Liver (tissue), 3 donors: ENCODE measurements at regions not wholly inside any gene's neighbourhood (a gene's known extent, or its start where the extent isn't known, plus 50 kb on each side); places are given as distances from the start of the nearest gene placed in this dataset.

Experiments
- CTCF ChIP-seq: fragments of 150-350 bp; IDR thresholded peaks from 2 replicates; pipeline ENCODE4 v1.5.1; 2017; ENCODE audit warnings: improper control_type of control experiment, low read depth, low read length; ENCODE audit not compliant: missing input control
- RAD21 ChIP-seq, 2 donors: IDR thresholded peaks; 2 replicates each; pipeline ENCODE4 v1.6.1; 2016; ENCODE audit warnings: antibody characterized with exemption in 2 of 2, mild to moderate bottlenecking in 2 of 2
- RXRA ChIP-seq, 2 donors: IDR thresholded peaks; 2 replicates each; pipeline ENCODE4 v1.6.1; 2017 to 2018; ENCODE audit warnings: antibody characterized with exemption in 2 of 2, mild to moderate bottlenecking in 1 of 2
- SP1 ChIP-seq: IDR thresholded peaks from 2 replicates; pipeline ENCODE4 v1.6.1; 2018; ENCODE audit warnings: antibody characterized with exemption, mild to moderate bottlenecking
- TAF1 ChIP-seq: conservative IDR thresholded peaks from 2 replicates; pipeline ENCODE4 v1.6.1; 2016; ENCODE audit warnings: antibody characterized with exemption, mild to moderate bottlenecking
- YY1 ChIP-seq: IDR thresholded peaks from 2 replicates; pipeline ENCODE4 v1.6.1; 2016; ENCODE audit warnings: antibody characterized with exemption, mild to moderate bottlenecking
- donor health status: healthy.
- donor health status: healthy.

DNA sequence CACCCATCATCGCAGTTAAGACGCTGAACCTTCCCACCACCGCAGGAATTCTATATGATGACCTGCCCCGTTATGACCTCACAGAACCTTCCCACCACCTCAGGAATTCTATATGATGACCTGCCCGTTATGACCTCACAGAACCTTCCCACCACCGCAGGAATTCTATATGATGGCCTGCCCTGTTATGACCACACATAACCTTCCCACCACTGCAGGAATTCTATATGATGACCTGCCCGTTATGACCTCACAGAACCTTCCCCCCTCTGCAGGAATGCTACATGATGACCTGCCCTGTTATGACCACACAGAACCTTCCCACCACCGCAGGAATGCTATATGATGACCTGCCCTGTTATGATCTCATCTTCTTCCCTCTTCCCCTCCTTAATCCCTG, 64.3 kb downstream of the IRX1 start:
- TF ChIP-seq CTCF (no peak), RAD21 (IDR thresholded peaks at IDR 0.05) (no peak), TAF1 (no peak), YY1 (no peak), SP1 (no peak), RXRA (IDR thresholded peaks at IDR 0.05) (no peak)
